K562 (cell line): ENCODE measurements at regions not wholly inside any gene's neighbourhood (a gene's known extent, or its start where the extent isn't known, plus 50 kb on each side); places are given as distances from the start of the nearest gene placed in this dataset.

Experiments
- ATAC-seq: fragments of 200-7000 bp; cut with Tn5 transposase; 3 replicates; pipeline ENCODE4 v1.9.1; 2020; ENCODE audit warnings: moderate library complexity
- BruUV-seq: library from RNA; stranded (reverse); fragments of 400-500 nt; replicated peaks from 2 replicates; lab custom pipeline; 2021; lab: Mats Ljungman, UMichigan
- CTCF ChIA-PET: fragments of 300-600 bp; formaldehyde crosslinking; extraction: SDS; loops from one replicate; lab custom pipeline; 2021; ENCODE audit warnings: low intra/inter-chr PET ratio; lab: Yijun Ruan, JAX
- POLR2A ChIA-PET: fragments of 300-600, 350-650 bp; sonication (Branson Sonifier 250); formaldehyde crosslinking; extraction: SDS; loops from one replicate; lab custom pipeline; 2021; ENCODE audit warnings: antibody characterized with exemption, inconsistent platforms; lab: Yijun Ruan, JAX
- DNase-seq, 4 experiments: peaks; one replicate each; pipeline versions ENCODE4 v3.0.0 to v3.0.0-alpha.2; 2011 to 2018; ENCODE audit warnings: low spot score in 3 of 4, mixed read lengths in 3 of 4; ENCODE audit errors: extremely low read depth in 1 of 4
- FAIRE-seq: peaks from 2 replicates; lab custom pipeline; 2011; peaks lifted over from hg19 to GRCh38; lab: Jason Lieb, UNC
- H2AFZ ChIP-seq: 2 replicates; pipeline ENCODE4 v1.6.0; 2011; ENCODE audit warnings: low read depth, low read length, control low read depth, inconsistent platforms
- H3K27ac ChIP-seq: fragments of 200-600 bp; 3 replicates; pipeline ENCODE4 v1.8.0; 2011; ENCODE audit warnings: low read depth, mild to moderate bottlenecking, control low read depth, inconsistent platforms, low read length, moderate library complexity, mixed read lengths; ENCODE audit errors: extremely low read depth
- H3K27me3 ChIP-seq, 2 experiments: fragments of 300-600 bp in 1 of 2; 2 replicates in 1 of 2; 3 replicates in 1 of 2; pipeline versions ENCODE4 v1.6.0 to v1.8.0; 2011; ENCODE audit warnings: inconsistent platforms in 2 of 2, low read length in 2 of 2, mild to moderate bottlenecking in 1 of 2, mixed read lengths in 1 of 2, moderate library complexity in 1 of 2; ENCODE audit not compliant: control insufficient read depth in 2 of 2, insufficient read depth in 2 of 2
- H3K36me3 ChIP-seq: fragments of 300-600 bp; 3 replicates; pipeline ENCODE4 v1.8.0; 2011; ENCODE audit warnings: mild to moderate bottlenecking, low read length, inconsistent platforms; ENCODE audit not compliant: control insufficient read depth, insufficient read depth
- H3K4me1 ChIP-seq, 2 experiments: fragments of 200-600 bp in 1 of 2; replicated peaks in 1 of 2; 2 replicates in 1 of 2; 3 replicates in 1 of 2; pipeline versions ENCODE4 v1.5.1 to v1.8.0; 2011; ENCODE audit warnings: inconsistent platforms in 2 of 2, low read length in 2 of 2, mild to moderate bottlenecking in 1 of 2, mixed read lengths in 1 of 2, moderate library complexity in 1 of 2; ENCODE audit not compliant: control insufficient read depth in 2 of 2, insufficient read depth in 2 of 2
- H3K4me2 ChIP-seq: 2 replicates; pipeline ENCODE4 v1.6.1; 2011; ENCODE audit warnings: low read length, control low read depth, inconsistent platforms, mixed read lengths; ENCODE audit not compliant: insufficient read depth
- H3K4me3 ChIP-seq: fragments of 200-600 bp; sonication (generic), shearing (Covaris generic); 2 replicates; pipeline ENCODE4 v1.5.1; 2016; ENCODE audit warnings: control low read depth, inconsistent platforms
- H3K79me2 ChIP-seq: fragments of 200-600 bp; 3 replicates; pipeline ENCODE4 v1.8.0; 2011; ENCODE audit warnings: low read length, inconsistent platforms; ENCODE audit not compliant: control insufficient read depth, insufficient read depth
- H3K9ac ChIP-seq, 2 experiments: 2 replicates each; pipeline versions ENCODE4 v1.6.0 to v1.6.1; 2011; ENCODE audit warnings: low read depth in 2 of 2, low read length in 2 of 2, control low read depth in 1 of 2, inconsistent platforms in 1 of 2, mild to moderate bottlenecking in 1 of 2, mixed read lengths in 1 of 2; ENCODE audit not compliant: insufficient read depth in 1 of 2
- H3K9me1 ChIP-seq: one replicate; pipeline ENCODE4 v1.6.0; 2011; ENCODE audit warnings: inconsistent platforms, mild to moderate bottlenecking, low read length, moderate library complexity; ENCODE audit not compliant: control insufficient read depth, insufficient read depth
- H3K9me3 ChIP-seq: replicated peaks from 2 replicates; pipeline ENCODE4 v1.5.1; 2011; ENCODE audit warnings: low read depth, low read length, inconsistent platforms; ENCODE audit not compliant: control insufficient read depth, insufficient read depth
- H4K20me1 ChIP-seq: replicated peaks from 2 replicates; pipeline ENCODE4 v1.6.1; 2011; ENCODE audit warnings: low read length, inconsistent platforms, mixed read lengths; ENCODE audit not compliant: control insufficient read depth, insufficient read depth
- CXXC5 ChIP-seq: fragments of 250-450 bp; sonication (Bioruptor Pico); IDR thresholded peaks from 2 replicates; pipeline ENCODE4 v1.8.0; 2022; ENCODE audit warnings: inconsistent platforms, mild to moderate bottlenecking, moderate library complexity
- GABPB2 ChIP-seq: fragments of 250-450 bp; sonication (Bioruptor Pico); conservative IDR thresholded peaks from 2 replicates; pipeline ENCODE4 v1.5.1; 2021; ENCODE audit warnings: mild to moderate bottlenecking
- MITF ChIP-seq: IDR thresholded peaks from 2 replicates; pipeline ENCODE4 v1.6.1; 2014; ENCODE audit warnings: antibody characterized with exemption
- NFIC ChIP-seq: fragments of 450-650 bp; IDR thresholded peaks from 2 replicates; pipeline ENCODE4 v1.6.1; 2017; ENCODE audit warnings: mild to moderate bottlenecking, inconsistent platforms
- PHF21A ChIP-seq: fragments of 450-650 bp; IDR thresholded peaks from 2 replicates; pipeline ENCODE4 v1.6.1; 2017; ENCODE audit warnings: low read depth, borderline replicate concordance
- PHTF2 ChIP-seq: fragments of 250-450 bp; sonication (Bioruptor Pico); IDR thresholded peaks from 2 replicates; pipeline ENCODE4 v1.5.0; 2021; ENCODE audit warnings: mild to moderate bottlenecking
- PURB ChIP-seq: sonication (generic); formaldehyde crosslinking; IDR thresholded peaks from 2 replicates; pipeline ENCODE4 v1.9.0; 2021; ENCODE audit warnings: low read depth, mild to moderate bottlenecking, missing genetic modification reagents
- SOX6 ChIP-seq: fragments of 450-650 bp; IDR thresholded peaks from 2 replicates; pipeline ENCODE4 v1.6.1; 2014; ENCODE audit warnings: mild to moderate bottlenecking
- ZNF431 ChIP-seq: sonication (generic); formaldehyde crosslinking; IDR thresholded peaks from 2 replicates; pipeline ENCODE4 v1.8.0; 2022; ENCODE audit warnings: mild to moderate bottlenecking, missing genetic modification reagents
- ZSCAN29 ChIP-seq: fragments of 450-650 bp; IDR thresholded peaks from 2 replicates; pipeline ENCODE4 v1.6.1; 2017
- WGBS: fragments of 100-300 bp; shearing (Covaris generic); methylation state at CpG from one replicate; pipeline ENCODE4 v1.1.6; 2016; ENCODE audit warnings: low coverage, mixed read lengths; ENCODE audit not compliant: insufficient coverage; ENCODE audit errors: missing lambda C conversion rate; 5-methylcytosine and 5-hydroxymethylcytosine counted together
- in situ Hi-C: fragments of 300-500 bp; cut with MboI; formaldehyde crosslinking; loops from 4 replicates; pipeline ENCODE4 v1.15.0; 2018; ENCODE audit warnings: inconsistent platforms, mixed read lengths
- intact Hi-C: fragments of 100-400 bp; cut with micrococcal nuclease; formaldehyde crosslinking; loops from 2 replicates; pipeline ENCODE4 v1.14.2; 2022
- TF ChIP-seq, protein P1 (sequence below): IDR thresholded peaks from 2 replicates; pipeline ENCODE4 v1.6.1; 2011; ENCODE audit not compliant: insufficient read length; ENCODE audit errors: extremely low read depth
- TF ChIP-seq, protein P2 (sequence below): sonication (generic); formaldehyde crosslinking; IDR thresholded peaks from 2 replicates; pipeline ENCODE4 v1.8.1; 2023; ENCODE audit warnings: mild to moderate bottlenecking, missing genetic modification reagents

GRCh38 chr2:78355967-78356366 lies 669.5 kb upstream of the REG3G start:
- BruUV-seq = no TSS peak
- WGBS = 12% methylated on average over 2 of the region's 2 CpGs
- intact Hi-C loops (no loop called here), in situ Hi-C loops (no loop called here)
- H3K27ac ChIP-seq = no peak overlapping the region
- CTCF ChIA-PET = no interaction called here
- no peaks in the 10 kb centered on the region for H3K4me1 ChIP-seq
- no peaks in the 10 kb centered on the region for H3K9me3 ChIP-seq
- FAIRE-seq = no peak
- H3K4me2 ChIP-seq = no peak overlapping the region
- no peak for TF ChIP-seq CXXC5 (CRISPR knock-in tag)
- TF ChIP-seq NFIC = peak; percentile 24; the same call in 1 of the 2 replicates
- TF ChIP-seq, all 486 proteins: peak for 1
- no peak overlapping the region for H2AFZ ChIP-seq
- H3K27me3 ChIP-seq = no peaks in the 10 kb centered on the region
- H3K79me2 ChIP-seq = no peaks in the 10 kb centered on the region
- no peaks in the 10 kb centered on the region for H4K20me1 ChIP-seq
- peak in 1 of 4 experiments; percentile 6 for DNase-seq
- no peak for ATAC-seq
- no peaks in the 10 kb centered on the region for H3K36me3 ChIP-seq
- POLR2A ChIA-PET = no interaction called here
- no peaks in the 10 kb centered on the region for H3K9me1 ChIP-seq
- H3K9ac ChIP-seq = no peak overlapping the region
- no peak overlapping the region for H3K4me3 ChIP-seq

DNA sequence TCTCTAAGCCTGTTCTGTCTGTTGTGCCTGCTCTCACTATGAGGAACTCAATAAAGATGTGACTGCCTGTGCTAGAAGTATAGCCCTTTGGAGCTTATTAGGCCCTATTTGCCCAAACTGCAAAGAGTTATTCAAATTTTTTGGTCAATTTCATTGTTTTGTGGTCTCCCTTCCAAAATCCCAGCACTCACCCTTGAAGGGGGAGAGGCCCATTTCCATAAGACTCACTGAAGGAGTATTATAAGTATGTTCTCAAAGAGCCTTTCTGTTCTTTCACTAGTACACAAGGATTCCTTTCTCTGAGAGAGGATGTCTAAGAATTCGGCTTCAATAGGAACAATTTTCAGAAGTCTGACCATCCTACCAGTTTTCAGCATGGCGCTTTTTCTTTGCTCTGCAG lies 641.9 kb upstream of the REG3G start:
- H3K36me3 ChIP-seq = no peaks in the 10 kb centered on the region
- 40% methylated on average over 2 of the region's 2 CpGs for WGBS
- H3K9me3 ChIP-seq = no peaks in the 10 kb centered on the region
- ATAC-seq (no peak), DNase-seq (no peak), FAIRE-seq (no peak)
- no peaks in the 10 kb centered on the region for H3K9me1 ChIP-seq
- intact Hi-C loops (no loop called here), in situ Hi-C loops (no loop called here)
- no peak overlapping the region for H3K4me3 ChIP-seq
- ChIA-PET CTCF (no interaction called here), POLR2A (no interaction called here)
- no peaks in the 10 kb centered on the region for H3K4me1 ChIP-seq
- no peak overlapping the region for H3K27ac ChIP-seq
- H3K9ac ChIP-seq = no peak overlapping the region
- H4K20me1 ChIP-seq = no peaks in the 10 kb centered on the region
- no peaks in the 10 kb centered on the region for H3K79me2 ChIP-seq
- H2AFZ ChIP-seq = no peak overlapping the region
- no peaks in the 10 kb centered on the region for H3K27me3 ChIP-seq
- no peak overlapping the region for H3K4me2 ChIP-seq
- BruUV-seq = no TSS peak
- TF ChIP-seq SOX6 = no peak
- TF ChIP-seq, protein P1, sequence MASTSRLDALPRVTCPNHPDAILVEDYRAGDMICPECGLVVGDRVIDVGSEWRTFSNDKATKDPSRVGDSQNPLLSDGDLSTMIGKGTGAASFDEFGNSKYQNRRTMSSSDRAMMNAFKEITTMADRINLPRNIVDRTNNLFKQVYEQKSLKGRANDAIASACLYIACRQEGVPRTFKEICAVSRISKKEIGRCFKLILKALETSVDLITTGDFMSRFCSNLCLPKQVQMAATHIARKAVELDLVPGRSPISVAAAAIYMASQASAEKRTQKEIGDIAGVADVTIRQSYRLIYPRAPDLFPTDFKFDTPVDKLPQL = no peak
- TF ChIP-seq PHTF2 (CRISPR knock-in tag) = no peak
- no peak for TF ChIP-seq PHF21A
- TF ChIP-seq MITF = no peak
- no peak for TF ChIP-seq PURB
- TF ChIP-seq, protein P2, sequence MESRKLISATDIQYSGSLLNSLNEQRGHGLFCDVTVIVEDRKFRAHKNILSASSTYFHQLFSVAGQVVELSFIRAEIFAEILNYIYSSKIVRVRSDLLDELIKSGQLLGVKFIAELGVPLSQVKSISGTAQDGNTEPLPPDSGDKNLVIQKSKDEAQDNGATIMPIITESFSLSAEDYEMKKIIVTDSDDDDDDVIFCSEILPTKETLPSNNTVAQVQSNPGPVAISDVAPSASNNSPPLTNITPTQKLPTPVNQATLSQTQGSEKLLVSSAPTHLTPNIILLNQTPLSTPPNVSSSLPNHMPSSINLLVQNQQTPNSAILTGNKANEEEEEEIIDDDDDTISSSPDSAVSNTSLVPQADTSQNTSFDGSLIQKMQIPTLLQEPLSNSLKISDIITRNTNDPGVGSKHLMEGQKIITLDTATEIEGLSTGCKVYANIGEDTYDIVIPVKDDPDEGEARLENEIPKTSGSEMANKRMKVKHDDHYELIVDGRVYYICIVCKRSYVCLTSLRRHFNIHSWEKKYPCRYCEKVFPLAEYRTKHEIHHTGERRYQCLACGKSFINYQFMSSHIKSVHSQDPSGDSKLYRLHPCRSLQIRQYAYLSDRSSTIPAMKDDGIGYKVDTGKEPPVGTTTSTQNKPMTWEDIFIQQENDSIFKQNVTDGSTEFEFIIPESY (CRISPR knock-in tag) = no peak
- no peak for TF ChIP-seq ZSCAN29
- TF ChIP-seq ZNF431 (CRISPR knock-in tag) = no peak
- TF ChIP-seq GABPB2 (CRISPR knock-in tag) = no peak
